DND-41 (cell line): ENCODE measurements at regions not wholly inside any gene's neighbourhood (a gene's known extent, or its start where the extent isn't known, plus 50 kb on each side); places are given as distances from the start of the nearest gene placed in this dataset.

ENCODE experiments used
- CTCF ChIP-seq: IDR thresholded peaks from 2 replicates; pipeline ENCODE4 v1.5.1; 2012; ENCODE audit warnings: borderline replicate concordance, low read length, moderate library complexity, mild to moderate bottlenecking; ENCODE audit not compliant: poor library complexity, severe bottlenecking; ENCODE audit errors: extremely low read depth
- EZH2 ChIP-seq: IDR thresholded peaks from 3 replicates; pipeline ENCODE4 v1.6.1; 2012; ENCODE audit warnings: borderline replicate concordance, low read depth, mild to moderate bottlenecking, moderate library complexity, low read length, inconsistent platforms; ENCODE audit not compliant: severe bottlenecking

GRCh38 chr5:137565450-137565849, 66.3 kb upstream of the SPOCK1 start:
- TF ChIP-seq CTCF (no peak), EZH2 (no peak)
